ENCODE measurements at regions not wholly inside any gene's neighbourhood (a gene's known extent, or its start where the extent isn't known, plus 50 kb on each side); places are given as distances from the start of the nearest gene placed in this dataset.

GRCh38 chr1:112143871-112144441 lies 154.5 kb upstream of the KCND3 start:
- no peaks in the 10 kb centered on the region for H3K79me2 ChIP-seq (replicated peaks; ENCODE audit: insufficient read depth)
- H3K9me3 Mint-ChIP-seq: peaks cover 11% of the 10 kb centered on the region
- no peaks in the 10 kb centered on the region for H3K27me3 ChIP-seq (ENCODE audit: insufficient read depth)
- H3K4me3 ChIP-seq: no peak overlapping the region
- no peak overlapping the region for H3K27ac Mint-ChIP-seq
- peaks cover 6% of the 10 kb centered on the region for H3K36me3 Mint-ChIP-seq (ENCODE audit: low read depth)
- no peaks in the 10 kb centered on the region for H3F3A ChIP-seq (replicated peaks; ENCODE audit: low read depth)
- no peaks in the 10 kb centered on the region for H3K27me3 Mint-ChIP-seq (ENCODE audit: insufficient read depth, low read depth, poor library complexity)
- H4K20me1 ChIP-seq (replicated peaks; ENCODE audit: insufficient read depth): no peaks in the 10 kb centered on the region
- H2AFZ ChIP-seq: no peak overlapping the region
- no peaks in the 10 kb centered on the region for H3K36me3 ChIP-seq (ENCODE audit: insufficient read depth)
- TF ChIP-seq ZNF331 (CRISPR knock-in tag; IDR thresholded peaks at IDR 0.05; ENCODE audit: low read depth) (no peak), CTCF (conservative IDR thresholded peaks at IDR 0.05; ENCODE audit: low read depth in 2 of 2) (no peak), REST (IDR thresholded peaks at IDR 0.05; ENCODE audit: unreplicated experiment) (no peak), CREB1 (CRISPR knock-in tag; IDR thresholded peaks at IDR 0.05; ENCODE audit: low read depth) (no peak), POLR2AphosphoS5 (IDR thresholded peaks at IDR 0.05; ENCODE audit: low read depth) (no peak), EZH2phosphoT487 (IDR thresholded peaks at IDR 0.05; ENCODE audit: unreplicated experiment) (no peak), STAT1 (IDR thresholded peaks at IDR 0.05; ENCODE audit: unreplicated experiment) (no peak), NANOG (IDR thresholded peaks at IDR 0.05; ENCODE audit: borderline replicate concordance) (no peak), EZH2 (IDR thresholded peaks at IDR 0.05; ENCODE audit: low read depth, unreplicated experiment) (no peak), ZNF462 (CRISPR knock-in tag; IDR thresholded peaks at IDR 0.05) (no peak), JUNB (IDR thresholded peaks at IDR 0.05; ENCODE audit: unreplicated experiment) (no peak), ZNF114 (CRISPR knock-in tag; IDR thresholded peaks at IDR 0.05) (no peak), ETS1 (IDR thresholded peaks at IDR 0.05) (no peak)
- H3K4me3 Mint-ChIP-seq: no peak overlapping the region
- H3K9me2 ChIP-seq (ENCODE audit: insufficient read depth): 0 out of 2 replicates have a peak, but pooled peaks cover 6% of the 10 kb centered on the region
- DNase-seq (ENCODE audit: low spot score): no peak
- H3K27ac ChIP-seq (ENCODE audit: low read depth): no peak overlapping the region
- H3K4me1 Mint-ChIP-seq: no peaks in the 10 kb centered on the region
- H3K4me1 ChIP-seq (ENCODE audit: insufficient read depth): no peaks in the 10 kb centered on the region
- no peak overlapping the region for H3K4me2 ChIP-seq
- no peak for ATAC-seq
